Endothelial cell of umbilical vein (primary cell): ENCODE measurements at regions not wholly inside any gene's neighbourhood (a gene's known extent, or its start where the extent isn't known, plus 50 kb on each side); places are given as distances from the start of the nearest gene placed in this dataset.

ENCODE experiments used
- BruUV-seq: library from RNA; stranded (reverse); fragments of 400-500 nt; replicated peaks from 2 replicates; lab custom pipeline; 2021; lab: Mats Ljungman, UMichigan
- CTCF ChIA-PET: fragments of 300-600, 350-600 bp; sonication (Branson Sonifier 250); formaldehyde crosslinking; loops from one replicate; lab custom pipeline; 2021; ENCODE audit warnings: antibody characterized with exemption, inconsistent platforms; lab: Charles Lee
- POLR2A ChIA-PET: fragments of 300-600, 350-600 bp; sonication (Branson Sonifier 250); formaldehyde crosslinking; loops from one replicate; lab custom pipeline; 2021; ENCODE audit warnings: antibody characterized with exemption, inconsistent platforms; lab: Charles Lee
- DNase-seq: peaks from one replicate; pipeline ENCODE4 v3.0.0-alpha.2; 2011; ENCODE audit warnings: low read depth, low spot score
- FAIRE-seq: peaks from 2 replicates; lab custom pipeline; 2011; peaks lifted over from hg19 to GRCh38; lab: Jason Lieb, UNC
- H2AFZ ChIP-seq: 2 replicates; pipeline ENCODE4 v1.6.0; 2012; ENCODE audit warnings: low read depth, low read length, control low read depth, inconsistent platforms
- H3K27ac ChIP-seq: 2 replicates; pipeline ENCODE4 v1.5.1; 2011; ENCODE audit warnings: low read depth, mild to moderate bottlenecking, control low read depth, low read length, moderate library complexity; ENCODE audit not compliant: insufficient read depth
- H3K27me3 ChIP-seq, 2 experiments: 2 replicates each; pipeline versions ENCODE4 v1.6.0 to v1.6.1; 2011; ENCODE audit warnings: low read length in 2 of 2, mixed read lengths in 1 of 2; ENCODE audit not compliant: control insufficient read depth in 2 of 2, insufficient read depth in 2 of 2
- H3K36me3 ChIP-seq, 2 experiments: 2 replicates in 1 of 2; 3 replicates in 1 of 2; pipeline ENCODE4 v1.5.1; 2011; ENCODE audit warnings: low read length in 2 of 2, mild to moderate bottlenecking in 1 of 2, moderate library complexity in 1 of 2; ENCODE audit not compliant: control insufficient read depth in 2 of 2, insufficient read depth in 2 of 2; ENCODE audit errors: extremely low read depth in 1 of 2
- H3K4me1 ChIP-seq: 3 replicates; pipeline ENCODE4 v1.5.1; 2011; ENCODE audit warnings: mild to moderate bottlenecking, low read length; ENCODE audit not compliant: control insufficient read depth, insufficient read depth; ENCODE audit errors: extremely low read depth
- H3K4me2 ChIP-seq: 2 replicates; pipeline ENCODE4 v1.6.1; 2011; ENCODE audit warnings: low read length, control low read depth, mixed read lengths; ENCODE audit not compliant: insufficient read depth
- H3K4me3 ChIP-seq, 3 experiments: fragments of 200-600 bp in 1 of 3; sonication (generic), shearing (Covaris generic) in 1 of 3; replicated peaks in 1 of 3; 2 replicates each; pipeline ENCODE4 v1.5.1; 2011 to 2016; ENCODE audit warnings: control low read depth in 3 of 3, low read length in 3 of 3, mild to moderate bottlenecking in 2 of 3, inconsistent platforms in 1 of 3, low read depth in 1 of 3, moderate library complexity in 1 of 3; ENCODE audit not compliant: insufficient read depth in 1 of 3
- H3K79me2 ChIP-seq: 2 replicates; pipeline ENCODE4 v1.6.0; 2012; ENCODE audit warnings: low read length, inconsistent platforms; ENCODE audit not compliant: control insufficient read depth, insufficient read depth
- H3K9ac ChIP-seq: replicated peaks from 2 replicates; pipeline ENCODE3; 2011; ENCODE audit warnings: low read length, control low read depth; ENCODE audit not compliant: insufficient read depth; ENCODE audit errors: extremely low read depth
- H3K9me1 ChIP-seq: replicated peaks from 3 replicates; pipeline ENCODE4 v1.6.0; 2011; ENCODE audit warnings: mild to moderate bottlenecking, low read length; ENCODE audit not compliant: control insufficient read depth, insufficient read depth; ENCODE audit errors: extremely low read depth
- H3K9me3 ChIP-seq: replicated peaks from 2 replicates; pipeline ENCODE4 v1.5.1; 2012; ENCODE audit warnings: low read length, inconsistent platforms; ENCODE audit not compliant: control insufficient read depth, insufficient read depth
- H4K20me1 ChIP-seq: replicated peaks from 2 replicates; pipeline ENCODE3; 2011; ENCODE audit warnings: mild to moderate bottlenecking, low read length; ENCODE audit not compliant: control insufficient read depth, insufficient read depth; ENCODE audit errors: extremely low read depth
- CTCF ChIP-seq, 2 donors: IDR thresholded peaks; 1 replicate in 1 of 2; 2 replicates in 1 of 2; pipeline ENCODE4 v1.5.1; 2011; ENCODE audit warnings: low read length in 2 of 2, mild to moderate bottlenecking in 2 of 2, moderate library complexity in 2 of 2, control low read depth in 1 of 2, inconsistent platforms in 1 of 2, low read depth in 1 of 2; ENCODE audit not compliant: insufficient read depth in 1 of 2; ENCODE audit errors: extremely low read depth in 1 of 2
- EZH2 ChIP-seq: IDR thresholded peaks from 2 replicates; pipeline ENCODE4 v1.6.1; 2012; ENCODE audit warnings: borderline replicate concordance, low read depth, mild to moderate bottlenecking, moderate library complexity, low read length, inconsistent platforms; ENCODE audit not compliant: severe bottlenecking
- FOS ChIP-seq: IDR thresholded peaks from 2 replicates; pipeline ENCODE4 v1.6.1; 2011; ENCODE audit warnings: mild to moderate bottlenecking, low read length, moderate library complexity, borderline replicate concordance; ENCODE audit not compliant: insufficient read depth
- GATA2 ChIP-seq: IDR thresholded peaks from 2 replicates; pipeline ENCODE4 v1.7.0; 2011; ENCODE audit warnings: low read depth, mild to moderate bottlenecking, moderate library complexity, mixed read lengths, low read length; ENCODE audit not compliant: insufficient read length, insufficient read depth
- JUN ChIP-seq: IDR thresholded peaks from 2 replicates; pipeline ENCODE4 v1.6.1; 2011; ENCODE audit warnings: borderline replicate concordance, low read depth; ENCODE audit not compliant: insufficient read length, insufficient read depth
- MAX ChIP-seq: IDR thresholded peaks from 2 replicates; pipeline ENCODE4 v1.6.1; 2011; ENCODE audit not compliant: insufficient read depth, insufficient read length
- MYC ChIP-seq: IDR thresholded peaks from one replicate; pipeline ENCODE4 v1.6.1; 2011; ENCODE audit warnings: mild to moderate bottlenecking, low read depth, low read length
- POLR2A ChIP-seq: IDR thresholded peaks from 2 replicates; pipeline ENCODE4 v1.6.1; 2012; ENCODE audit warnings: low read depth, mild to moderate bottlenecking, control low read depth, low read length
- POLR2AphosphoS5 ChIP-seq: IDR thresholded peaks from 2 replicates; pipeline ENCODE4 v1.6.1; 2012; ENCODE audit warnings: low read depth, mild to moderate bottlenecking, control low read depth, low read length, moderate library complexity; ENCODE audit not compliant: insufficient read depth
- dilution Hi-C: fragments of 300-500 bp; cut with MboI; formaldehyde crosslinking; loops from one replicate; pipeline ENCODE4 v1.15.0; 2019; ENCODE audit warnings: low sequenced_read_pairs; ENCODE audit not compliant: extremely low pct_ligation_motif_present
- intact Hi-C: fragments of 100-400 bp; cut with micrococcal nuclease; formaldehyde crosslinking; loops from one replicate; pipeline ENCODE4 v1.10.0; 2022

GRCh38 chr3:102761766-102762165, 327.0 kb downstream of the ZPLD1 start:
- intact Hi-C loops (no loop called here), dilution Hi-C loops (no loop called here)
- TF ChIP-seq JUN (no peak), FOS (no peak)
- DNase-seq (no peak), FAIRE-seq (no peak)
- H2AFZ ChIP-seq = no peak overlapping the region
- no peaks in the 10 kb centered on the region for H3K36me3 ChIP-seq
- CTCF ChIA-PET = no interaction called here
- H3K4me2 ChIP-seq = no peak overlapping the region
- H3K4me1 ChIP-seq = no peaks in the 10 kb centered on the region
- no peaks in the 10 kb centered on the region for H3K9me3 ChIP-seq
- no peak overlapping the region for H3K27ac ChIP-seq
- no peaks in the 10 kb centered on the region for H4K20me1 ChIP-seq
- H3K4me3 ChIP-seq = no peak overlapping the region
- POLR2A ChIA-PET = no interaction called here
- no peaks in the 10 kb centered on the region for H3K27me3 ChIP-seq
- BruUV-seq = no TSS peak
- H3K9ac ChIP-seq = no peak overlapping the region
- H3K79me2 ChIP-seq = no peaks in the 10 kb centered on the region
- H3K9me1 ChIP-seq = no peaks in the 10 kb centered on the region

- POLR2A ChIA-PET = no interaction called here
- intact Hi-C loops = no loop called here
- CTCF ChIA-PET = no interaction called here
Observed at GRCh38 chr3:102790747-102791325, 356.0 kb downstream of the ZPLD1 start.

More at GRCh38 chr3:102790747-102791325, 356.0 kb downstream of the ZPLD1 start:
- no TSS peak for BruUV-seq
- H3K79me2 ChIP-seq = no peaks in the 10 kb centered on the region
- H3K36me3 ChIP-seq = no peaks in the 10 kb centered on the region
- H3K27ac ChIP-seq = no peak overlapping the region
- no peak overlapping the region for H3K4me3 ChIP-seq
- dilution Hi-C loops = no loop called here
- H3K9ac ChIP-seq = no peak overlapping the region
- no peaks in the 10 kb centered on the region for H3K27me3 ChIP-seq
- no peaks in the 10 kb centered on the region for H3K4me1 ChIP-seq
- no peak for TF ChIP-seq MAX
- TF ChIP-seq EZH2 = no peak
- TF ChIP-seq FOS = no peak
- no peak for TF ChIP-seq MYC
- TF ChIP-seq POLR2AphosphoS5 = no peak
- no peak for TF ChIP-seq CTCF (IDR thresholded peaks at IDR 0.05; ENCODE audit: extremely low read depth in 1 of 2, insufficient read depth in 1 of 2, low read depth in 1 of 2, low read length in 2 of 2)
- no peak for TF ChIP-seq JUN
- TF ChIP-seq POLR2A = no peak
- no peak for TF ChIP-seq GATA2
- H3K9me3 ChIP-seq = no peaks in the 10 kb centered on the region
- H3K4me2 ChIP-seq = no peak overlapping the region
- no peak for FAIRE-seq
- DNase-seq = no peak
- no peak overlapping the region for H2AFZ ChIP-seq
- no peaks in the 10 kb centered on the region for H4K20me1 ChIP-seq
- H3K9me1 ChIP-seq = no peaks in the 10 kb centered on the region
